GM18909 (cell line): ENCODE measurements at regions not wholly inside any gene's neighbourhood (a gene's known extent, or its start where the extent isn't known, plus 50 kb on each side); places are given as distances from the start of the nearest gene placed in this dataset.

Experiments
- ATAC-seq: cut with Tn5 transposase; IDR thresholded peaks from one replicate; pipeline ENCODE4 v1.9.1; 2021; ENCODE audit warnings: mild to moderate bottlenecking; ENCODE audit not compliant: unreplicated experiment, poor library complexity

GRCh38 chr16:65679785-65680184 lies 557.9 kb upstream of the CDH11 start:
- no peak for ATAC-seq

DNA sequence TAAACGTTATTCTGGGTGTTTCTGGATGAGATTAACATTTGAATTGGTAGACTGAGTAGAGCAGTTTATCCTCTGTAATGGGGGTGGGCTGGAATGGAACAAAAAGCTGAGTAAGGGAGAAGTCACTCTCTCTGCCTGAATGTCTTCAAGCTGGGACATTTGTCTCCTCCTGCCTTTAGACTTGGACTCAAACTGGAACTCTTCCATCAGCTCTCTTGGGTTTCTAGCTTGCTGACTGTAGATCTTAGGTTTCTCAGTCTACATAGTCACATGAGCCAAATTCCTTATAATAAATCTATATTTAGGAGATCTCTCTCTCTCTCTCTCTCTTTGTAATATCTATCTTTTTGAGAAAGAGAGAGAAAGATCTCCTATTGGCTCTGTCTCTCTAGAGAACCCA lies 553.3 kb upstream of the CDH11 start:
- no peak for ATAC-seq

- ATAC-seq: no peak
These were observed 551.1 kb upstream of the CDH11 start for GRCh38 chr16:65672960-65673359.

- no peak for ATAC-seq
These were observed 549.2 kb upstream of the CDH11 start for GRCh38 chr16:65671071-65671470.

DNA sequence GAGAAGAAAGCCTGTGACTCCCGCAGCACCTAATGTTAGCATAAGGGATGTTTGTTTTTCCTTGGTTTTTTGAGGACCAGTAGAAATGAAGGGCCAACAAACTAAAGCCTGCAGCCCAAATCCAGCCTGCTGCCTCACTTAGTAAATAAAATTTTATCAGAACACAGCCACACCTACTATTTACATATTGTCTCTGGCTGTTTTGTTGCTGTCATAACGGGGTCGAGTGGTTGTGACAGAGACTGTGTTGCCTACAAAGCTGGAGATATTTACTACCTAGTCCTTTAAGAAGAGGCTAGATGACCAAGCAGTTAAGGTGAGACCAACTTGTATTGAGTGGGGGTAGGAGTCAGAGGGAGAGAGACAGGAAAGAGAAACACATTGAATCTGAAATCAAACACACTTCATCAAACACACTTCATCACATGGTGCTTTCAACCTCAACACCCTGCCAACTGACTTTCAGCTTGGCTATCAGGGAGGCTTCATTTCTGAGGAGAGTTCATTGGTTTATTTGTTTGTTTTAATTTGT lies 546.3 kb upstream of the CDH11 start:
- ATAC-seq: no peak

DNA sequence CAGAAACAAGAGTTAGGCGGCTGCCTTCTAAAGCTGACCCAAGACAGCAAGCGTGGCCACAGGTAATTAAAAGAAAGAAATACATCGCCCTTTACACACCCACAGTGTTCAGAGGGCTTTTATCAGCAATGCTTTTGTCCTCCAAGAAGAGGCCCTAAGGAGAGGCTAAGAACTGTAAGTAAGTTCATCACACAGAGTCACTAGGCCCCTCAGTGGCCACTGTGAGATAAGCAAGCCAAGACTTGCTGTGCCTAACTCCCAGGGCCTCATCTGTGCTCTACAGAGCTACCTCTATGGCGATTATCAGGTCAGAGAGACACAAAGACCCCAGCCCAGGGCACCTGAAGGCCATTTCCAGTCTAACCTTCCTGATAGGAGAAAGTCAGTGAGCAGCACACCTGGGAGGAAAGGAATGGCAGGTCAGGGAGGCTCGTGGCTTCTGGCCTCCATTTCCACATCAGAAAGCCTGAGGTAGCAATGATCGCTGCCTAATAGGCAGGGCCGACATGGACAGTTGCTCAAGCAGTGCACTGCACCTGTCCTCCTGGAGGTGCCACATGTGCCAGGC lies 545.2 kb upstream of the CDH11 start:
- no peak for ATAC-seq

DNA sequence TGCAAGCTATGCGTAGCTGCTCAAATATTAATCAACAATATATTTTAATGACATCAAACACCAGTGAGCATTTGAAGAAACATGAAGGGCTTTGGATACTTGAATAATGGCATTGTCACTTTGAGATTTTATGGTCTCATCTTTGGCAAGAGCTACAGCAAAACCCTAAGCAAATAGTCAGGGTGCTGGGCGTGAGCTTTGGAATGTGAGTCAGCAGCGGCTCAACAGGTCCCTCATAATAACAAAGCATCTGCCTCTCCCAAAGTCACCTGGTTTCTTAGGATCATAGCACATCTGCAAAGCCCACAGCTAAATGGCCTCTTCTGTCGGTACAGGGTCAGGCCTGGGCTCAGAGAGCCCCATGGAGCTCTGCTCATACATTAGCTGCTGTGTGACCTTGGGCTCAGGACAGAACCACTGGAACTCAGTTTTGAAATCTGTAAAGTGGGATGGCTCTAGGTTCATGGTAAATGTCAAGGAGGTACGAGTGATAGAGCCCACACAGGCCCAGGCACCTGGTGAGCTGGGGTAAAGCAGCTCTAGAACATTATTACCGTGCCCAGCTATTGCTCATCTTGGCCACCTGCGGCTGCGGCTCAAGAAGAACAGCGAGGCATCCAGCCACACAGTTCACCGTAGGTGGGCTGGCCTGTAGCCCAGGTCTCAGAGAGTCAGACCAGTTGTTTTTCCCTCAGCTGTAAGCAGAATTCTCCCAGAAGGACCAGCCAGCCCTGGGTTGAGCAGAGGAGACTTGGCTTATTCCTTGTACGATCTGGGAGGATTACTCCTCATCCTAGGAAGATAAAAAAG lies 544.5 kb upstream of the CDH11 start:
- no peak for ATAC-seq

GRCh38 chr16:65665586-65665985 lies 543.7 kb upstream of the CDH11 start:
- ATAC-seq: no peak

- no peak for ATAC-seq
These were observed 541.9 kb upstream of the CDH11 start for GRCh38 chr16:65663774-65664173.

DNA sequence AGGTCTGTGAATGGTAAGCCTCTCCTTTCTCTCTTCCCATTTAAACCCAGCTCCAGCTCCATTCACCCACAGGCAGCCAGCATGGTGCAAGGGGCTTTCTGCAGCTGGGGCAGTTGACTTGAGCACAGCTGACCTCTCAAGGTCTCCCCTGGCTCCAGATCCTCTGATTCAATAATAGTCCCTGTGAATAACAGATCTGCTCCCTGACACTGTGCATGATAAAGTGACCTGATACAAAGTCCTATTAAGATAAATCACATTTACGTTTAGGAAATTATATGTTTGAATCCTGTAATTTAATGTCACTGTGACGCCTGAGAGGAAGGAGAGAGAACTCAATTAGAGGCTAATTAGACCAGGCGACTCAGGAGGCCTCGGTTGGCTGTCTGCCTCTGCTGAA lies 540.4 kb upstream of the CDH11 start:
- no peak for ATAC-seq

DNA sequence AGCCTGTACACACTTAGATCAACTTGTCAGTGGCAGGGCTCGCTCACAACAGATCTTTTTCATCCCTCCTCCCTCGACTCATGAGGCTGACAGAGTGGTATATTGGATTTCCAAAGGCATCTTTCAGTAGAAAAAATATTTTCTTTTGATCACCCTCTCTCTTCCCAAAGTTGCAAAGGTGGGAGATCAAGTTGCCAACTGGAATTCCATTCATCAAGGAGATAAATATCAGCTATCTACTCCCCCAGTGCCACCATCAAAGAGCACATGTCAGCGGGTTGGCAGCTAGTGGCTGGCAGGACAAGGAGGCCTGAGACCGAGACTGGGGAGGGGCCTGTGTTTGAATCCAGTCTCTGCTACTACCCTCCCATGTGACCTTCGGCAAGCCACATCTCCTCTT lies 539.7 kb upstream of the CDH11 start:
- ATAC-seq: no peak

DNA sequence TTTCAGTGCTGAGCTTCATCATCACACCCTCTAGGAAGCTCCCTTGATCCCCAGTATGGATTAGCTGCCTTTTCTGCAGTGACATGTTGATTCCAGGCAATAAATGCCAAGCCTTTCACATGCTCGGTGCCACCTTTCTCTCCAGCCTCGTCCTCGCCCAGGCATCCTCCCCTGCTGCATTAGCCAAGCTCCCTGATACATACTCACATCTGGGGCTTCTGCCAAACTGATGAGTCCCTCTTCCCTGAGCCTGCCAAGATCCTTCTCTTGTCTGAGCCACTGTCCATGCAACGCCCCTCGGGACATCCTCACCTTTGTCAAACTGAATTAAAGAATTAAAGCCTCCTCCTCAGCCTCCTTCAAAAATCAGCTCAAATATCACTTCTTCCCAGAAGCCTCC lies 538.5 kb upstream of the CDH11 start:
- no peak for ATAC-seq

DNA sequence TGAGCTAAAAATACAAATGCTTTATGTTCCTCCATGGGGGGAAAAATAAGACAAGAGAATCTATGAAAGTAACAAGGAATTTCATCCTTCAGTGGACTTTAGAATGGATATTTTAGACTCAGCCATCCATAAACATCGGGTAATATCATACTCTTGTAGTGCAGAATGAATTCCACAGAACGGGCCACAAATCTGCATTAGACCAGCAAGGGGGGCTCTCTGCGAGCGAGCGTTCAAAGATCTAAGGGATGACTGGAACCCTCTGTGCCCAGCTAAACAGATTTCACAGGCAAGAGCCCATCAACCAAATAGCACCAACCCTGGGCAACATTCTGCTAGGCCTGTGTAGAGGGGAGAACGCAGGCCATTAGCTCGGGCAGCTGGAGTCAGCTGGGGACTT lies 537.9 kb upstream of the CDH11 start:
- no peak for ATAC-seq

DNA sequence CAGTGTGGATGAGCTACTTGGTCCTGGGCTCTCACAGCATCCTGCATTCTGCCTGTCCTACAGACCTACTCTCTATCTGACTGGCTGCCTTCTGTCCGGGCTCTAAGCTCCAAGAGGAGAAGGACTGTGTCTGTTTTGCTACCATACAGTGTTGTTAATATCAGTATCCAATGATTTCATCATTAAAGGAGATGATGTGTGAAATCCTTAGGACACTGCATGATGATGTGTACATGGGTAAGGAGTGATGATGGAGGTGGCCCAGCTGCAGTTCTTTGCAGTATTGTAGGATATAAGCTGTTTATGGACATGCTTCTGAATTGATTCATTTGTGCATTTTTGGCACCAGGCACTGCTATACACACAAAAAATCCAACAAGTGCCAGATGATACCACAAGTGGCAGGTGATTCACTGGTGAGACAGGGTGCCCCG lies 536.9 kb upstream of the CDH11 start:
- no peak for ATAC-seq

DNA sequence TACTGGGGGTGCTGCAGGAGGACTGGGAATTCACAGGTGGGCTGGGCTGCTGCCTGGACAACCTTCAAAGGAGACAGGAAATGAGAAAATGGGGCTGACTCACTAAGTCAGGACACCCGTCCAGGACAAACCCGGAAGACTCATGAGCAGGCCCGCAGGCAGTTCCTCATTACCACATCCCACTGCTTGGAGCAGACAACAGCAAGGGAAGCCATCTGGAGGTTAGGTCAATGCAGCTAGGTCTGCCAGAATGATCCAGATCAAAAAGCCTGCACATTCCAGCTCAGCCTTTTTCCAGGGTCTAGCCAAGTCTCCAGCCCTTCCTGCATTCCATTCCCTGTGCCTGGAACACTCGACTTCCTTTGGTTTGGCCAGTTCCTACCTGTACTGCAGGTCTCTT lies 536.5 kb upstream of the CDH11 start:
- ATAC-seq: no peak

DNA sequence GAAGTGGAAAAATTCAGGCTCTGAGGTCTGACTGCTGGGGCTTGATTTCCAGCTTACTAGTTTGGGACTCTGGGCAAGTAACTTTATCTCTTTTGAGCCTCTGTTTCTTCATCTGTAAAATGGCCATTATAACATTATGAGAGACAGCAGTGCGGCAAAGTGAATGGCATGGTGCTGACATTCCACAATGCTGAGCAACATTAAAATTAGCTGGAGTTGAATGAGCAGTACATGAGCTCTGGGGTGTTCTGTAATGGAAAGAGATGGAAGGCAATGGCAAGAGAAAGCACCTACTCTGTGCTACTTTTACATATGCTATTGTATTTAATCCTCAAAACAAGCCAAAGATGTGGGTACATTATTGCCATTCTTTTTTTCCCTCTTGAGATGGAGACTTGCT lies 535.7 kb upstream of the CDH11 start:
- no peak for ATAC-seq

DNA sequence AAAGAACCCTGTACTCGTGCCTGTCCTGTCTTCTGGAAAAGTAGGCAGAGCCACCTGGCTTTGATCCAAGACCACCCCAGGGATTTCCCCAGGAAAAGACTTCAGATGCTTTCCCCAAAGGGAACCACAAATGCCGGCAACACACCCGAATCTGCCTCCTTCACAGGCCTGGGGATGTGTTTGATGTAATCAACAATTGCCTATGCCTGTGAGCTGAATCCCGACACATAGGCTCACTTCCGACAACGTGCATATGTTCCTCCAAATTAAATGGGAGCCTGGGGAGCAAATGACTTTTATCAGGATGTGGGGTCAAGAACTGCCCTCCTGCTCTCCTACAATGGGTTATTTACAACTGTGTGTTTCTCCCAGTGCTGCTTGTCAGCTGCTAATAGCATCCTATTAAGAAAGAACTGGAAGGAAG lies 535.2 kb upstream of the CDH11 start:
- ATAC-seq: no peak

DNA sequence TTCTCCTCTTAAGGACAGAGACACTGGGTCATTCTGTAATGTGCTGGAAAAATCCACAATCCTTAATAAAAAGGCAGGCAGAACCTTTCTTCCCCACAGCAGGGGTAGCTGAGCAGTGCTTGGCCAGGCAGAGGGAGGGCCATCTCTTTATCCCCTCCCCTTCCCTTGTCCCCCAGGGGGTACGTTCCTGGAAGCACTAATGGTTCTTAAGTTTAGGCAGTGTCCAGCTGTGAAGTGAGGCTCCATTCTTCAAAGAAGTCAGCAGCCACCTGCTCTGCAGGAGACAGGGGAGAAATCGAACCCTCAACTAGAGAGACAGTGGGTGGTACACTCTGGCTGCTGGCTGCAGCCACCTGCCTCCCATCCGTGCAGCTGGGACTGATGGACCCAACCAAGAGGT lies 533.9 kb upstream of the CDH11 start:
- ATAC-seq: no peak

DNA sequence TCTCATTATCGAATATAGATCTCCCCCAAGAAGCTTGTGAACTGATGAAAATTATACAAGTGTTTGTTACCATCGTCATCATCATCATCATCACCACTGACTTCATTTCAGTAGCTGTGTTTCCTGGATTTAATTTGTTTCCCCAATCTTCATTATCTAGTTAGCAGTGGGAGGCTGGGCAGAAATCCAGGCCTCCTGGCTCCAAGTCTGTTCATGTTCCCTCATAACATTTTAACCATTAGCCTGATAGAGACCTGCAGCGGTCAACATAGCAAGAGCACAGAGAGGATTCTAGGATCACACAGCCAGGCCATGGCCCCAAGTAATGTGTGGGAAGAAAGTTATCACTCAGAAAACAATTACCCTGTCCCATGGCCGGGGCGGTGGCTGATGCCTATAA lies 526.2 kb upstream of the CDH11 start:
- no peak for ATAC-seq

- ATAC-seq: no peak
These were observed 523.0 kb upstream of the CDH11 start for GRCh38 chr16:65644821-65645220.

DNA sequence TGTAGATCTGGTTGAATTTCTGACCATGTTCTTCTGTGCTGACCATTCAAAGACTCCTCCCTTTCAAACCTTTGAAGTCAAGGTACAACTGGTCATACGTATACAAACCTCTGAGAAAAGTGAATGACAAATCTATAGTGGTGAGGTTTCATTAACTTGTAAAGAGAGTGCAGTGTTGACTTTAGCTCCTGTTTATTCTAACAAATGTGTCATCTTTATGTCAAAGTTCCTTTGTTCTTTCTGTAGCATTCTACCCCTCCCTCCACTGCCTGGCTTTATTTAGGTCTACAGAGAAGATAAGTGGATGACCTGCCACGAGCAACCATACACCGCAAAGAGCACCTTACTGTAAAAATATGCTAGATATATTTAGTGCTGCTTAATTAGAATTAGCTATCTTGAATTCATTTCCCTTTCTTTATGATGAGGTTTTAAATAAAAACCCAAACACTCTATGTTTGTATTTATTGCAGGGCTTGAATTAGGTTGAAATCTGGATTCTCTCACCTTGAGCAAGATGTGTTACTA lies 520.0 kb upstream of the CDH11 start:
- ATAC-seq: no peak
